ENCODE measurements at regions not wholly inside any gene's neighbourhood (a gene's known extent, or its start where the extent isn't known, plus 50 kb on each side); places are given as distances from the start of the nearest gene placed in this dataset.
"Not testable (repeated sequence)": the region's sequence is repeated elsewhere in the genome, so short reads cannot be mapped to it uniquely, and the experiment has no call there.

GRCh38 chr4:118633476-118633875 lies 51.7 kb upstream of the METTL14 start:
- 98% methylated on average over 6 of the region's 22 CpGs for WGBS (ENCODE audit: low lambda C conversion rate)
- H3K9me3 ChIP-seq; H3K4me3 ChIP-seq (ENCODE audit: low read depth in 2 of 2, low read length in 1 of 2); H3K79me2 ChIP-seq (ENCODE audit: insufficient read depth); H2AFZ ChIP-seq (ENCODE audit: low read depth); H3K4me2 ChIP-seq; DNase-seq; H3K27me3 ChIP-seq (ENCODE audit: insufficient read depth); H3K27ac ChIP-seq (ENCODE audit: low read depth in 2 of 2, low read length in 1 of 2); H3F3A ChIP-seq (replicated peaks; ENCODE audit: insufficient read depth); H3K9me2 ChIP-seq; CTCF ChIA-PET; H4K20me1 ChIP-seq (ENCODE audit: insufficient read depth); H3K36me3 ChIP-seq (replicated peaks in 1 of 2; ENCODE audit: control insufficient read depth in 1 of 2, insufficient read depth in 2 of 2, low read length in 1 of 2); POLR2A ChIA-PET; H3K9ac ChIP-seq; H3K4me1 ChIP-seq (ENCODE audit: control insufficient read depth in 1 of 2, insufficient read depth in 2 of 2, low read depth in 1 of 2, low read length in 1 of 2): not testable (repeated sequence)

DNA sequence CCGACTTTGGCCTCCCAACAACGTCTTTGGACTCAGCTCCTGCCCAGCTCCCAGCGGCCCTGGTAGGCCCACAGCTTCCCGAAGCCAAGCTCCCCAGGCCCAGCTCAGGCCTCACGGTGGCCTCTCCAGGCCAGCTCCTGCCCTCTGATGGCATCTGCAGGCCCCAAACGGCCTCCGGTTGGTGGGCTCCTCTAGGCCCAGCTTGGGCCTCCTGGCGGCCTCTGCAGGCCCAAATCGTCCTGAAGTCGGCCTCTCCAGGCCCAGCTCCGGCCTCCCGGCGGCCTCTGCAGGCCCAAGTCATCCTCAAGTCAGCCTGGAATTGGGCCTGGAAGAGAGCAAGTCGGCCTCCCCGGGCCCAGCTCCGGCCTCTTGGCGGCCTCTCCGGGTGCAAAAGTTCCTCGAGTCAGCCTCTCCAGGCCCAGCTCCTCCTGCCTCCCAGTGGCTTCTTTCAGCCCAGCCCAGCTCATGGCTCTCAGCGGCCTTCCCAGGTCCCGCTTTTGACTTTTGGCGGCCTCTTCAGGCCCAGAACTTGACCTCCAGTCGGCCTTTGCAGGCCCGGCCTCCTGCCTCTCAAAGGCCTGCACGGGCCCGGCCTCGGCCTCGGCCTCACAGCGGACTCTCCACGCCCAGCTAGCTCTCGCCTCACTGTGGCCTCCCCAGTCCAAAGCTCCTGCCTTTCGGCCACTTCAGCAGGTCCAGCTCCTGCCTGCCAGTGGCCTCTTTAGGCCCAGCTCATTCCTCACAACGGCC lies 50.9 kb upstream of the METTL14 start:
- H3F3A ChIP-seq (replicated peaks; ENCODE audit: insufficient read depth); H3K36me3 ChIP-seq (replicated peaks in 1 of 2; ENCODE audit: control insufficient read depth in 1 of 2, insufficient read depth in 2 of 2, low read length in 1 of 2); DNase-seq; H3K9me3 ChIP-seq; POLR2A ChIA-PET; H3K4me1 ChIP-seq (ENCODE audit: control insufficient read depth in 1 of 2, insufficient read depth in 2 of 2, low read depth in 1 of 2, low read length in 1 of 2); H3K27me3 ChIP-seq (ENCODE audit: insufficient read depth); H3K4me3 ChIP-seq (ENCODE audit: low read depth in 2 of 2, low read length in 1 of 2); H4K20me1 ChIP-seq (ENCODE audit: insufficient read depth); CTCF ChIA-PET; H3K9me2 ChIP-seq; H3K79me2 ChIP-seq (ENCODE audit: insufficient read depth); H3K4me2 ChIP-seq; H2AFZ ChIP-seq (ENCODE audit: low read depth); H3K9ac ChIP-seq; H3K27ac ChIP-seq (ENCODE audit: low read depth in 2 of 2, low read length in 1 of 2): not testable (repeated sequence)
- 95% methylated on average over 27 of the region's 33 CpGs for WGBS (ENCODE audit: low lambda C conversion rate)

Small RNA genes in the stretch of these regions (small RNA-seq; reads per million reads assigned to genes)
- gene AC092670.1 (0 reads per million in 7 experiments), gene RNU6-1054P (0 reads per million in 7 experiments)

Measured in SK-N-SH (cell line).